Nephron progenitor cell (in vitro differentiated cells): ENCODE measurements at regions not wholly inside any gene's neighbourhood (a gene's known extent, or its start where the extent isn't known, plus 50 kb on each side); places are given as distances from the start of the nearest gene placed in this dataset.
"Not testable (repeated sequence)": the region's sequence is repeated elsewhere in the genome, so short reads cannot be mapped to it uniquely, and the experiment has no call there.

Source experiments
- DNase-seq: peaks from one replicate; pipeline ENCODE4 v3.0.0; 2021
- H3K27ac Mint-ChIP-seq: 2 replicates; pipeline ENCODE4 v1.8.0; 2021; ENCODE audit warnings: mild to moderate bottlenecking, moderate library complexity, mixed read lengths
- H3K27me3 Mint-ChIP-seq: 2 replicates; pipeline ENCODE4 v1.8.0; 2021; ENCODE audit warnings: mild to moderate bottlenecking, low read depth, mixed read lengths; ENCODE audit not compliant: poor library complexity
- H3K36me3 Mint-ChIP-seq: 2 replicates; pipeline ENCODE4 v1.8.0; 2021; ENCODE audit warnings: low read depth, mixed read lengths
- H3K4me1 Mint-ChIP-seq: 2 replicates; pipeline ENCODE4 v1.8.0; 2021; ENCODE audit warnings: mixed read lengths
- H3K4me3 Mint-ChIP-seq: 2 replicates; pipeline ENCODE4 v1.8.0; 2021; ENCODE audit warnings: mild to moderate bottlenecking, moderate library complexity, mixed read lengths
- H3K9me3 Mint-ChIP-seq: 2 replicates; pipeline ENCODE4 v1.8.0; 2021; ENCODE audit warnings: mild to moderate bottlenecking, moderate library complexity, mixed read lengths
- TF ChIP-seq, protein P1 (sequence below): fragments of 200-600 bp; sonication (generic); IDR thresholded peaks from 2 replicates; pipeline ENCODE4 v1.5.0; 2021; ENCODE audit warnings: antibody characterized with exemption

DNA sequence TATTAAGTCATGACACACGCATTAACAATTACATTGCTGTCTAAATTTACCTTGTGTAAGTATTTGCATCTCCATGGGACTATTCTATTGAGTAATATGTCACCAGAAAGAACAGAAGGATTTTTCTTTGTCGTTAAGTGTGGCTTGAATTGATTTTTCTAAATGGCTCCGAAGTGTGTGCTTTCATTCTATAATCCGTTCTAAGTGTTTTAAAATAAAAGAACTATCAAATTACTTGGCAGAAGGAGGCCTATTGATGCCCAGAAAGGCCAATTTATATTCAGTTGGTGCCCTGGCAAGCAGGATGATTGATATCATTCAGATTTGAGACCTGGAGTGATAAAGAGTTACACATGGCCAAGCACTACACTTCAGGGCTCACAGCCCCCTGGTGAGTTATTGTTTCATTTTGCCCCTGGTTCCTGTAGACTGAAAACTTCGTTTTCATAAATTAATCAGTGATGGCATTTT lies 538.9 kb upstream of the ANO5 start:
- H3K36me3 Mint-ChIP-seq: no peaks in the 10 kb centered on the region
- DNase-seq: no peak
- H3K27ac Mint-ChIP-seq: no peak overlapping the region
- TF ChIP-seq, protein P1, sequence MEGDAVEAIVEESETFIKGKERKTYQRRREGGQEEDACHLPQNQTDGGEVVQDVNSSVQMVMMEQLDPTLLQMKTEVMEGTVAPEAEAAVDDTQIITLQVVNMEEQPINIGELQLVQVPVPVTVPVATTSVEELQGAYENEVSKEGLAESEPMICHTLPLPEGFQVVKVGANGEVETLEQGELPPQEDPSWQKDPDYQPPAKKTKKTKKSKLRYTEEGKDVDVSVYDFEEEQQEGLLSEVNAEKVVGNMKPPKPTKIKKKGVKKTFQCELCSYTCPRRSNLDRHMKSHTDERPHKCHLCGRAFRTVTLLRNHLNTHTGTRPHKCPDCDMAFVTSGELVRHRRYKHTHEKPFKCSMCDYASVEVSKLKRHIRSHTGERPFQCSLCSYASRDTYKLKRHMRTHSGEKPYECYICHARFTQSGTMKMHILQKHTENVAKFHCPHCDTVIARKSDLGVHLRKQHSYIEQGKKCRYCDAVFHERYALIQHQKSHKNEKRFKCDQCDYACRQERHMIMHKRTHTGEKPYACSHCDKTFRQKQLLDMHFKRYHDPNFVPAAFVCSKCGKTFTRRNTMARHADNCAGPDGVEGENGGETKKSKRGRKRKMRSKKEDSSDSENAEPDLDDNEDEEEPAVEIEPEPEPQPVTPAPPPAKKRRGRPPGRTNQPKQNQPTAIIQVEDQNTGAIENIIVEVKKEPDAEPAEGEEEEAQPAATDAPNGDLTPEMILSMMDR: no peak
- no peak overlapping the region for H3K4me3 Mint-ChIP-seq
- H3K4me1 Mint-ChIP-seq: no peaks in the 10 kb centered on the region
- no peaks in the 10 kb centered on the region for H3K27me3 Mint-ChIP-seq
- H3K9me3 Mint-ChIP-seq: no peaks in the 10 kb centered on the region

GRCh38 chr11:21656065-21656464 lies 536.8 kb upstream of the ANO5 start:
- Mint-ChIP-seq H3K36me3 (no peaks in the 10 kb centered on the region), H3K4me1 (no peaks in the 10 kb centered on the region), H3K4me3 (no peak overlapping the region), H3K27ac (no peak overlapping the region), H3K27me3 (no peaks in the 10 kb centered on the region), H3K9me3 (no peaks in the 10 kb centered on the region)
- TF ChIP-seq, protein P1: no peak
- no peak for DNase-seq

GRCh38 chr11:21658654-21659193 lies 534.2 kb upstream of the ANO5 start:
- Mint-ChIP-seq H3K4me3 (no peak overlapping the region), H3K4me1 (no peaks in the 10 kb centered on the region), H3K27ac (no peak overlapping the region), H3K9me3 (no peaks in the 10 kb centered on the region), H3K27me3 (no peaks in the 10 kb centered on the region), H3K36me3 (no peaks in the 10 kb centered on the region)
- TF ChIP-seq, protein P1: no peak
- DNase-seq: no peak

GRCh38 chr11:21659377-21659776 lies 533.5 kb upstream of the ANO5 start:
- H3K9me3 Mint-ChIP-seq, H3K27ac Mint-ChIP-seq, DNase-seq, H3K27me3 Mint-ChIP-seq, H3K36me3 Mint-ChIP-seq, H3K4me3 Mint-ChIP-seq, H3K4me1 Mint-ChIP-seq: not testable (repeated sequence)

DNA sequence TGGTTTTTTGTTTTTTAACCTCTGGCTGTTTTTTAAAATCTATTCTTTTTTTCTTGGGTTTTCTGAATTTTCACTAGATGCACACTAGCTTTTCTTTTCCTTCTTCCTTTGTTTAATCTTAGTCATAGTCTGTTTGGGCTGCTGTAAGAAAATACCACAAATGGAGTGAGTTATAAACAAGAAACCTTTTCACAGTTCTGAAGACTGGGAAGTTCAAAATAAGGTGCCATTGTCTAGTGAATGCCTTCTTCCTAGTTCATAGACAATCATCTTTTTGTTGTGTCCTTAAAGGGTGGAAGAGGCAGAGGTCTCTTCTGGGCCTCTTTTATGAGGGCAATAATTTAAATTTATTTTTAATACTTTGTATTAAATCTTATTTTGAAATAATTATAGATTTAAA lies 532.9 kb upstream of the ANO5 start:
- no peaks in the 10 kb centered on the region for H3K4me1 Mint-ChIP-seq
- H3K27me3 Mint-ChIP-seq: peaks cover 4% of the 10 kb centered on the region
- no peaks in the 10 kb centered on the region for H3K36me3 Mint-ChIP-seq
- H3K27ac Mint-ChIP-seq: no peak overlapping the region
- DNase-seq: no peak
- no peak overlapping the region for H3K4me3 Mint-ChIP-seq
- TF ChIP-seq, protein P1: no peak
- H3K9me3 Mint-ChIP-seq: no peaks in the 10 kb centered on the region

- TF ChIP-seq, protein P1: no peak
- Mint-ChIP-seq H3K36me3 (no peaks in the 10 kb centered on the region), H3K9me3 (peaks cover 9% of the 10 kb centered on the region), H3K27me3 (peaks cover 7% of the 10 kb centered on the region), H3K4me3 (no peak overlapping the region), H3K27ac (no peak overlapping the region), H3K4me1 (no peaks in the 10 kb centered on the region)
- no peak for DNase-seq
These were observed 517.8 kb upstream of the ANO5 start for GRCh38 chr11:21675049-21675616.
